ENCODE measurements at regions not wholly inside any gene's neighbourhood (a gene's known extent, or its start where the extent isn't known, plus 50 kb on each side); places are given as distances from the start of the nearest gene placed in this dataset.

GRCh38 chr1:238343852-238344251, 453.1 kb upstream of the ZP4 start (continued):
- no peak for TF ChIP-seq ZNF3 (CRISPR knock-in tag; IDR thresholded peaks at IDR 0.05)
- TF ChIP-seq ZC3H11A (IDR thresholded peaks at IDR 0.05; ENCODE audit: low read depth, low read length): no peak
- TF ChIP-seq NFE2L1 (tag; IDR thresholded peaks at IDR 0.05; ENCODE audit: borderline replicate concordance, low read depth): no peak
- TF ChIP-seq, protein P1, sequence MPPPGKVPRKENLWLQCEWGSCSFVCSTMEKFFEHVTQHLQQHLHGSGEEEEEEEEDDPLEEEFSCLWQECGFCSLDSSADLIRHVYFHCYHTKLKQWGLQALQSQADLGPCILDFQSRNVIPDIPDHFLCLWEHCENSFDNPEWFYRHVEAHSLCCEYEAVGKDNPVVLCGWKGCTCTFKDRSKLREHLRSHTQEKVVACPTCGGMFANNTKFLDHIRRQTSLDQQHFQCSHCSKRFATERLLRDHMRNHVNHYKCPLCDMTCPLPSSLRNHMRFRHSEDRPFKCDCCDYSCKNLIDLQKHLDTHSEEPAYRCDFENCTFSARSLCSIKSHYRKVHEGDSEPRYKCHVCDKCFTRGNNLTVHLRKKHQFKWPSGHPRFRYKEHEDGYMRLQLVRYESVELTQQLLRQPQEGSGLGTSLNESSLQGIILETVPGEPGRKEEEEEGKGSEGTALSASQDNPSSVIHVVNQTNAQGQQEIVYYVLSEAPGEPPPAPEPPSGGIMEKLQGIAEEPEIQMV (tag; conservative IDR thresholded peaks at IDR 0.05; ENCODE audit: low read depth): no peak

- no TSS peak for BruUV-seq (replicated peaks)
- no peaks in the 10 kb centered on the region for H3K27me3 ChIP-seq (ENCODE audit: control insufficient read depth in 2 of 2, insufficient read depth in 2 of 2, low read length in 2 of 2)
- H4K20me1 ChIP-seq (replicated peaks; ENCODE audit: control insufficient read depth, insufficient read depth, low read length): no peaks in the 10 kb centered on the region
- intact Hi-C loops (cut with micrococcal nuclease): no loop called here
- in situ Hi-C loops (cut with MboI): no loop called here
- no peak for ATAC-seq
- no peak overlapping the region for H3K9ac ChIP-seq (ENCODE audit: insufficient read depth in 1 of 2, low read depth in 2 of 2, low read length in 2 of 2)
- CTCF ChIA-PET (ENCODE audit: low intra/inter-chr PET ratio): interaction anchor here (0.6 kb wide), 1 partner anchor 698 kb away, joined by 3 read pairs; no protein-coding TSS in a partner anchor
- POLR2A ChIA-PET: no interaction called here
- no peaks in the 10 kb centered on the region for H3K4me1 ChIP-seq (replicated peaks in 1 of 2; ENCODE audit: control insufficient read depth in 2 of 2, insufficient read depth in 2 of 2, low read length in 2 of 2)
- no peak overlapping the region for H3K4me2 ChIP-seq (ENCODE audit: insufficient read depth, low read length)
- FAIRE-seq: no peak
- TF ChIP-seq NFE2L1 (tag; IDR thresholded peaks at IDR 0.05; ENCODE audit: borderline replicate concordance, low read depth): no peak
- TF ChIP-seq MCM2 (IDR thresholded peaks at IDR 0.05; ENCODE audit: low read depth): no peak
- TF ChIP-seq PHTF2 (CRISPR knock-in tag; IDR thresholded peaks at IDR 0.05): no peak
- TF ChIP-seq POU5F1 (IDR thresholded peaks at IDR 0.05; ENCODE audit: borderline replicate concordance, low read depth, low read length, partially characterized antibody): no peak
- TF ChIP-seq ZKSCAN1 (IDR thresholded peaks at IDR 0.05; ENCODE audit: low read depth, low read length): no peak
- TF ChIP-seq ZNF274 (IDR thresholded peaks at IDR 0.05; ENCODE audit: borderline replicate concordance, low read depth, low read length): no peak
- TF ChIP-seq TCF15 (CRISPR knock-in tag; IDR thresholded peaks at IDR 0.05): no peak
- no peak for DNase-seq (ENCODE audit: extremely low read depth in 1 of 4, low spot score in 3 of 4)
- no peaks in the 10 kb centered on the region for H3K36me3 ChIP-seq (ENCODE audit: control insufficient read depth, insufficient read depth, low read length)
- 3% methylated on average over 2 of the region's 2 CpGs for WGBS (ENCODE audit: insufficient coverage, low coverage, missing lambda C conversion rate)
- H3K9me1 ChIP-seq (ENCODE audit: control insufficient read depth, insufficient read depth, low read length): no peaks in the 10 kb centered on the region
- H3K4me3 ChIP-seq: no peak overlapping the region
- no peak overlapping the region for H2AFZ ChIP-seq (ENCODE audit: low read depth, low read length)
- no peaks in the 10 kb centered on the region for H3K79me2 ChIP-seq (ENCODE audit: control insufficient read depth, insufficient read depth, low read length)
- no peaks in the 10 kb centered on the region for H3K9me3 ChIP-seq (replicated peaks; ENCODE audit: control insufficient read depth, insufficient read depth, low read depth, low read length)
- H3K27ac ChIP-seq (ENCODE audit: extremely low read depth, low read depth, low read length): no peak overlapping the region
Measured at GRCh38 chr1:238341395-238341794, 450.7 kb upstream of the ZP4 start.

Data from K562 (cell line).